CD4-positive, CD25-positive, alpha-beta regulatory T cell (primary cell): ENCODE measurements at regions not wholly inside any gene's neighbourhood (a gene's known extent, or its start where the extent isn't known, plus 50 kb on each side); places are given as distances from the start of the nearest gene placed in this dataset.
"Not testable (repeated sequence)": the region's sequence is repeated elsewhere in the genome, so short reads cannot be mapped to it uniquely, and the experiment has no call there.

Experiments used
- ATAC-seq, 2 donors: fragments of 150-1000 bp; cut with Tn5 transposase; one replicate each; pipeline ENCODE4 v1.10.0; 2021; ENCODE audit warnings: low read depth in 2 of 2, moderate number of reproducible peaks in 2 of 2, moderate library complexity in 1 of 2
- DNase-seq, 3 donors: peaks; one replicate each; pipeline versions ENCODE4 v3.0.0 to v3.0.0-alpha.2; 2012 to 2022; ENCODE audit warnings: mixed read lengths in 1 of 3
- H3K27ac ChIP-seq: one replicate; pipeline ENCODE4 v1.7.0; 2013; ENCODE audit warnings: mild to moderate bottlenecking, low read length; ENCODE audit not compliant: insufficient read depth, poor library complexity, severe bottlenecking
- H3K27me3 ChIP-seq: one replicate; pipeline ENCODE4 v1.7.0; 2013; ENCODE audit warnings: low read length; ENCODE audit not compliant: control insufficient read depth, insufficient read depth
- H3K36me3 ChIP-seq: one replicate; pipeline ENCODE4 v1.7.0; 2013; ENCODE audit warnings: mild to moderate bottlenecking, low read length, moderate library complexity; ENCODE audit not compliant: control insufficient read depth, insufficient read depth
- H3K4me1 ChIP-seq: 2 replicates; pipeline ENCODE4 v1.7.0; 2013; ENCODE audit warnings: mild to moderate bottlenecking, low read length; ENCODE audit not compliant: insufficient read depth, control insufficient read depth, poor library complexity, severe bottlenecking
- H3K4me3 ChIP-seq: one replicate; pipeline ENCODE4 v1.7.0; 2013; ENCODE audit warnings: low read depth, mild to moderate bottlenecking, low read length, moderate library complexity
- H3K9me3 ChIP-seq, 2 experiments: 1 replicate in 1 of 2; 2 replicates in 1 of 2; pipeline ENCODE4 v1.7.0; 2013; ENCODE audit warnings: low read length in 2 of 2, mild to moderate bottlenecking in 1 of 2, moderate library complexity in 1 of 2; ENCODE audit not compliant: control insufficient read depth in 2 of 2
- H3K27ac Mint-ChIP-seq, 3 donors: one replicate each; pipeline ENCODE4 v1.8.0; 2020 to 2022; ENCODE audit warnings: mild to moderate bottlenecking in 3 of 3, mixed read lengths in 3 of 3, moderate library complexity in 2 of 3
- H3K27me3 Mint-ChIP-seq: one replicate; pipeline ENCODE4 v1.8.0; 2022; ENCODE audit warnings: mild to moderate bottlenecking, mixed read lengths
- H3K36me3 Mint-ChIP-seq: one replicate; pipeline ENCODE4 v1.8.0; 2020; ENCODE audit warnings: mixed read lengths
- H3K4me1 Mint-ChIP-seq, 4 donors: one replicate each; pipeline ENCODE4 v1.8.0; 2020 to 2022; ENCODE audit warnings: mixed read lengths in 4 of 4, mild to moderate bottlenecking in 1 of 4
- H3K4me3 Mint-ChIP-seq, 4 donors: one replicate each; pipeline ENCODE4 v1.8.0; 2020 to 2022; ENCODE audit warnings: mild to moderate bottlenecking in 4 of 4, mixed read lengths in 4 of 4, moderate library complexity in 3 of 4
- H3K9me3 Mint-ChIP-seq, 7 donors: one replicate each; pipeline ENCODE4 v1.8.0; 2020 to 2022; ENCODE audit warnings: mixed read lengths in 7 of 7, mild to moderate bottlenecking in 3 of 7, moderate library complexity in 2 of 7

DNA sequence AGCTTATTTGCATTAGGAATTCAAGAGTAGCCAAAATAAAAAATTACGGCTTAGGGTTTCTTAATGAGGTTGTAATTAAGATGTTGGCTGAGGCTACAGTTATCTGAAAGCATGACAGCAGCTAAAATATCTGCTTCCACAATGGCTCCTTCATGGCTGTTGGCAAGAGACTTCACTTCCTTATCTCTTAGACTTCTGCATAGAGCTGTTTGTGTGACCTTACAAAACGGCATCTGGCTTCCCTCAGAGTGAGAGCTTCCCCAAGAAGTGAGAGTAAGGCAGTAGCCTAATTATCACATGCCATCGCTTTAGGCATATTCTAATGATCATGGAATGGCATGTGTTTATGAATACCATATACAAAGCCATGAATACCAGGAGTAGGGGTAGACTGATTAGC, 57.6 kb downstream of the CCDC59 start:
- no peak overlapping the region for H3K27ac Mint-ChIP-seq
- no peak overlapping the region for H3K4me3 ChIP-seq
- H3K27me3 Mint-ChIP-seq = no peaks in the 10 kb centered on the region
- H3K9me3 Mint-ChIP-seq = peaks cover 0 to 2% (median 0%) of the 10 kb centered on the region in 7 donors
- H3K36me3 ChIP-seq = no peaks in the 10 kb centered on the region
- DNase-seq (no peak), ATAC-seq (no peak)
- no peaks in the 10 kb centered on the region for H3K9me3 ChIP-seq
- H3K4me1 ChIP-seq = no peaks in the 10 kb centered on the region
- H3K27me3 ChIP-seq = no peaks in the 10 kb centered on the region
- no peak overlapping the region for H3K4me3 Mint-ChIP-seq
- H3K27ac ChIP-seq = no peak overlapping the region
- H3K4me1 Mint-ChIP-seq = no peaks in the 10 kb centered on the region
- H3K36me3 Mint-ChIP-seq = no peaks in the 10 kb centered on the region

DNA sequence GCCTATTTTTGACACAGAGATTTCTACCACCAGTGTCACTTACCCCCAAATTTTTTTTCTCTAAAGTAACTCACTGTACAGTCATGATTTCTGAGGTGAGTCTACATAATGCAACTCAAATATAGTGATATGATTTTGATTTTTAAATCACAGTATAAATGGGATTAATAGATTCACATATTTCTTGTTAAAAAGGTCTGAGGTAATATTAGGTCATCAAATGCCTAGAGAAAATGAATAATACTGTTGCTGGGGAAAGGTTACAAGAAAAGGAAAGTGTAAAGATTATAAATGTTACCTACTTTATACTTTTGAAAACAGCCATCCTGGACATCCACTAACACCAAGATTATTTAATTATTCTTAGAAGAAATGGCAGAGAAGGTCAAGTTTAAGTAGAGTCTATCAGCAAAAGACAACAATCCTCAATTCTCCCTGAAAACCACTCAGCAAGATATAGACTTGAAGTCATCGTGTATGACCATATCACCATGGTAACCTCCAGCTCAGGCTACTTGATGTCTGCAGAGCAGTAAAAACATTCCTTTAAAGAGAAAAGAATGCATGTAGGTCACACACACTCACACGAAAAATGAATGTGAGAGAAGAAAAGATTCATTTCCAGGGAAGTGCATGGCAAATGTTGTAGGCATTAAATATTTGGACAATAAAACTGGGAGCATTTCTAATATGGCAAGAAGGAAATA, 58.7 kb downstream of the CCDC59 start:
- Histone ChIP-seq H3K27me3 (no peaks in the 10 kb centered on the region), H3K4me3 (no peak overlapping the region), H3K9me3 (no peaks in the 10 kb centered on the region), H3K36me3 (no peaks in the 10 kb centered on the region), H3K27ac (no peak overlapping the region), H3K4me1 (no peaks in the 10 kb centered on the region)
- Mint-ChIP-seq H3K36me3 (no peaks in the 10 kb centered on the region), H3K9me3 (peaks cover 0 to 2% (median 0%) of the 10 kb centered on the region in 7 donors), H3K27me3 (no peaks in the 10 kb centered on the region), H3K27ac (no peak overlapping the region), H3K4me1 (no peaks in the 10 kb centered on the region), H3K4me3 (no peak overlapping the region)
- ATAC-seq (no peak), DNase-seq (no peak)

DNA sequence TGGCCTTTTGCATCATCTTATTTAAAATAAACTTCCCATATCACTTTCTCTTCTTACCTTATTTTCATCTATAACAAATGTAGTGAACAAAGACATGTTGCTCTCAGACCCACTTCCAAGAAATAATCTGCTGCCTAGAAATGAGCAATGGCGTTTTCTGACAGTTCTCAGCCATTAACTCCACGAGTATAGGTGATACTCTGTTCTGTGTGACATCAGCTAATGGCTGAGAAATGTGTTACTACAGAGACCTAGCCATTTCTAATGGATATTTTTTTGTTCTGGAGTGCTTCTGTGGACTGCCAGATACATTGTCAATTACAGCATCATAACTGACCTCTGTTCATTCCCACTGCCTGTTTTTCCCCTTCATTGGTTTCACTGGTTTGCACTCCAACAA, 67.8 kb downstream of the CCDC59 start:
- H3K4me1 Mint-ChIP-seq = no peaks in the 10 kb centered on the region
- H3K4me3 Mint-ChIP-seq = no peak overlapping the region
- ATAC-seq (no peak), DNase-seq (no peak)
- no peak overlapping the region for H3K4me3 ChIP-seq
- H3K36me3 Mint-ChIP-seq = no peaks in the 10 kb centered on the region
- no peak overlapping the region for H3K27ac Mint-ChIP-seq
- no peaks in the 10 kb centered on the region for H3K9me3 ChIP-seq
- H3K27me3 ChIP-seq = no peaks in the 10 kb centered on the region
- no peaks in the 10 kb centered on the region for H3K4me1 ChIP-seq
- H3K9me3 Mint-ChIP-seq = peaks cover 0 to 5% (median 2%) of the 10 kb centered on the region in 7 donors
- no peaks in the 10 kb centered on the region for H3K27me3 Mint-ChIP-seq
- no peaks in the 10 kb centered on the region for H3K36me3 ChIP-seq
- no peak overlapping the region for H3K27ac ChIP-seq

DNA sequence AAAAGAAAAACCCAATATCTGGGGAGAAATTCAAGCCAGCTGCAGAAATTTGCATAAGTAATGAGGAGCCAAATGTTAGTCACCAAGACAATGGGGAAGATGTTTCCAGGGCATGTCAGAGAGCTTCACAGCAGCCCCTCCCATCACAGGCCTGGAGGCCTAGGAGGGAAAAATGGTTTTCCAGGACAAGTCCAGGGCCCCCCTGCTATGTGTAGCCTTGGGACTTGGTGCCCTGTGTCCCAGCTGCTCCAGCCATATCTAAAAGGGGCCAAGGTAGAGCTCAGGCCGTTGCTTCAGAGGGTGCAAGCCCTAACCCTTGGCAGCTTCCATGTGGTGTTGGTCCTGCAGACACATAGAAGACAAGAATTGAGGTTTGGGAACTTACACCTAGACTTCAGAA, 76.9 kb downstream of the CCDC59 start:
- H3K4me1 ChIP-seq, DNase-seq, H3K27ac ChIP-seq, H3K4me1 Mint-ChIP-seq, H3K27ac Mint-ChIP-seq, H3K4me3 ChIP-seq, H3K36me3 Mint-ChIP-seq, H3K27me3 Mint-ChIP-seq, H3K27me3 ChIP-seq, H3K4me3 Mint-ChIP-seq, ATAC-seq, H3K36me3 ChIP-seq, H3K9me3 ChIP-seq: not testable (repeated sequence)
- H3K9me3 Mint-ChIP-seq = peaks cover 1 to 15% (median 9%) of the 10 kb centered on the region in 7 donors

DNA sequence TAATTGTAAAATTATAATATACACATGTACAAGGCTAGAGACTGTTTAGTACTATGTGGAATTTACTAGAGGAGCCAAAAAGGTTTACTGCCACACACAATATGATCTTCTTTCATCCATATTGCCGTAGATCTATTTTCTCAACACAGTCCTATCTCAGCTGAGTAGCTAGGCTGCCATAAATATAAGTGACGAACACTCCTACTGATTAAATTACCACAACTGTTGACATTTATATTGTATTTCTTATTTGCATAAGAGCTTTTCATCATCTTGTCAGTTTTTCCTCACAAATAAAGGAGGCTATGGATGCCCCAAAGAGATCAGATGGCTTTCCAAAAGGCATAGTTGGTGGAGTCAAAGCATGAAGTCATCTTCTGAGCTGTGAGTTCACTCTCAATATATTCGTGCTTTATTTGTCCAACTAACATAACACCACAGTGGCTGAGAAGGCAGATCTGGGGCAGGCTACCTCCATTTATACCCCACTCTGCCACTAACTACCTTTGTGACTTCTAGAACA, 78.6 kb downstream of the CCDC59 start:
- no peak for DNase-seq
- no peak for ATAC-seq
- no peaks in the 10 kb centered on the region for H3K36me3 Mint-ChIP-seq
- no peak overlapping the region for H3K4me3 ChIP-seq
- no peaks in the 10 kb centered on the region for H3K27me3 Mint-ChIP-seq
- peaks cover 0 to 18% (median 9%) of the 10 kb centered on the region in 7 donors for H3K9me3 Mint-ChIP-seq
- H3K4me1 Mint-ChIP-seq = no peaks in the 10 kb centered on the region
- no peaks in the 10 kb centered on the region for H3K36me3 ChIP-seq
- no peaks in the 10 kb centered on the region for H3K27me3 ChIP-seq
- H3K27ac ChIP-seq = no peak overlapping the region
- H3K9me3 ChIP-seq = peaks cover 0 to 2% of the 10 kb centered on the region in 2 experiments
- H3K27ac Mint-ChIP-seq = no peak overlapping the region
- no peak overlapping the region for H3K4me3 Mint-ChIP-seq
- no peaks in the 10 kb centered on the region for H3K4me1 ChIP-seq

DNA sequence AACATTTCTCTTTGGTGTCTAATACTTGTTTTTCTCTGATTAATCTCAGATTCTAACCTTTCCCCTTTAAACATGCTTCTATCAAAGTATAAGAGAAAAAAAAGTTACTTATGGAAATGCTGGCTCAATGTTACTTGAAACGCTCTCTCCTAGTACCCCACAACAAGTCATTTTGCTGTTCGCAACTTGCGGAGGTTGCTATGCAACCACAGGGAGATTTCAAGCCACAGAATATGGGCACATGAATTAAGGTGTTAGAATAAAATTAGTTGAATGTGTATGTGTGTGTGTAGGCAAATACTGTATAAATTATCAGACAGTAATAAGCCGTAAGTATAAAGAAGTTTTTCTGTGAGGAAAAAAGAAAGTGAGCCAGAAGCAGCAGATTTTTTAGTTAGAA, 80.6 kb downstream of the CCDC59 start:
- no peaks in the 10 kb centered on the region for H3K4me1 Mint-ChIP-seq

DNA sequence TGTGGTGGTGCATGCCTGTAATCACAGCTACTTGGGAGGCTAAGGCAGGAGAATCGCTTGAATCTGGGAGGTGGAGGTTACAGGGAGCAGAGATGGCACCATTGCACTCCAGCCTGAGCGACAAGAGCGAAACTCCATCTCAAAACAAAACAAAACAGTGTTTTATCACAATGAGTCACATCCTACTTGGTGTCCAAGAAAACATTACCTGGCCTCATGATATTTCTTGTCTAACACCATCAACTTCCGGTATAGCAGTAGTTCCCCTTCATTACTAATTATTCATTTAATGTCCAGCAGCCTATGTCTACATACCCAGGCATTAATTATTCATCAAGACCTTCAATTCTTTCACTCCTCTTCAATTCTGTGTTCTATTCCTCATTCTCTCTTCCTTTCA, 115.5 kb downstream of the CCDC59 start:
- no peak overlapping the region for H3K27ac Mint-ChIP-seq
- Histone ChIP-seq H3K9me3 (no peaks in the 10 kb centered on the region), H3K27ac (no peak overlapping the region), H3K27me3 (no peaks in the 10 kb centered on the region), H3K4me1 (no peaks in the 10 kb centered on the region), H3K4me3 (no peak overlapping the region), H3K36me3 (no peaks in the 10 kb centered on the region)
- H3K27me3 Mint-ChIP-seq = no peaks in the 10 kb centered on the region
- H3K4me1 Mint-ChIP-seq = no peaks in the 10 kb centered on the region
- DNase-seq (no peak), ATAC-seq (no peak)
- peaks cover 4 to 27% (median 14%) of the 10 kb centered on the region in 7 donors for H3K9me3 Mint-ChIP-seq
- no peaks in the 10 kb centered on the region for H3K36me3 Mint-ChIP-seq
- H3K4me3 Mint-ChIP-seq = no peak overlapping the region

More for the DNA sequence above, 80.6 kb downstream of the CCDC59 start:
- Mint-ChIP-seq H3K27ac (no peak overlapping the region), H3K4me3 (no peak overlapping the region), H3K9me3 (peaks cover 0 to 19% (median 9%) of the 10 kb centered on the region in 7 donors), H3K36me3 (no peaks in the 10 kb centered on the region), H3K27me3 (no peaks in the 10 kb centered on the region)
- DNase-seq = no peak
- Histone ChIP-seq H3K9me3 (peaks cover 0 to 2% of the 10 kb centered on the region in 2 experiments), H3K36me3 (no peaks in the 10 kb centered on the region), H3K4me1 (no peaks in the 10 kb centered on the region), H3K27ac (no peak overlapping the region), H3K4me3 (no peak overlapping the region), H3K27me3 (no peaks in the 10 kb centered on the region)
- ATAC-seq = no peak

DNA sequence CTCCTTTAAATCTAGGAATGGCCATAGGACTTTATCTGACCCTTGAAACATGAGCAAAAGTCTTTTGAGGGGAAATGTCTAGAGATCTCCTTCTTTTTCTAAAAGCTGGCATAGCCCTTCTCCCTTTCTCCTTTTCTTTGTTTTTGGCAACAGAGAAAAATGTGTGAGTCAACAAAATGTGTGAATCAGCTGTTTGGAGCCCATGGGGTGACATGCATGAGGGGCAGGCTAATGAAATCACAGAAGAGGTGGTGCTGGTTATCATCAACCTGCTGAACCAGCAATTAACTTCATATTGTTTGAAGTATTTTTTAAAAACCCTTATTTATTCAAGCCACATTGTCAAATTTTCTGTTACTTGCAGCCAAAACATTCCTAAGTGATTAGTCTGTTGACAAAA, 132.3 kb downstream of the CCDC59 start:
- Histone ChIP-seq H3K36me3 (no peaks in the 10 kb centered on the region), H3K27ac (no peak overlapping the region), H3K27me3 (no peaks in the 10 kb centered on the region), H3K4me1 (no peaks in the 10 kb centered on the region), H3K9me3 (no peaks in the 10 kb centered on the region), H3K4me3 (no peak overlapping the region)
- ATAC-seq (no peak), DNase-seq (no peak)
- no peaks in the 10 kb centered on the region for H3K4me1 Mint-ChIP-seq
- H3K9me3 Mint-ChIP-seq = peaks cover 0 to 5% (median 2%) of the 10 kb centered on the region in 7 donors
- H3K27ac Mint-ChIP-seq = no peak overlapping the region
- no peak overlapping the region for H3K4me3 Mint-ChIP-seq
- H3K27me3 Mint-ChIP-seq = no peaks in the 10 kb centered on the region
- no peaks in the 10 kb centered on the region for H3K36me3 Mint-ChIP-seq
